Upper lobe of left lung (tissue), 6 donors: ENCODE measurements at regions not wholly inside any gene's neighbourhood (a gene's known extent, or its start where the extent isn't known, plus 50 kb on each side); places are given as distances from the start of the nearest gene placed in this dataset.

Experiments
- ATAC-seq, 2 donors: fragments of 200-7000 bp; cut with Tn5 transposase; one replicate each; pipeline ENCODE4 v1.9.1; 2022; ENCODE audit warnings: mild to moderate bottlenecking in 2 of 2, moderate library complexity in 2 of 2; ENCODE audit not compliant: low FRiP score in 2 of 2
- DNase-seq, 2 donors: peaks; one replicate each; pipeline ENCODE4 v3.0.0-alpha.2; 2019 to 2020
- H3K27ac ChIP-seq, 4 donors: fragments of 200-600 bp; sonication (generic); one replicate each; pipeline ENCODE4 v1.5.1; 2016 to 2019
- H3K27me3 ChIP-seq, 4 donors: fragments of 200-600 bp; sonication (generic); one replicate each; pipeline ENCODE4 v1.5.1; 2017 to 2019
- H3K36me3 ChIP-seq, 4 donors: fragments of 200-600 bp; sonication (generic); one replicate each; pipeline ENCODE4 v1.5.1; 2016 to 2019
- H3K4me1 ChIP-seq, 4 donors: fragments of 200-600 bp; sonication (generic); one replicate each; pipeline ENCODE4 v1.5.1; 2018 to 2019
- H3K4me3 ChIP-seq, 4 donors: fragments of 200-600 bp; sonication (generic); one replicate each; pipeline ENCODE4 v1.5.1; 2017 to 2019; ENCODE audit warnings: mild to moderate bottlenecking in 2 of 4, moderate library complexity in 1 of 4
- H3K9me3 ChIP-seq, 4 donors: fragments of 200-600 bp; sonication (generic); one replicate each; pipeline ENCODE4 v1.5.1; 2018 to 2019
- CTCF ChIP-seq, 6 experiments: fragments of 450-650 bp in 4 of 6; fragments of 200-600 bp in 2 of 6; sonication (generic) in 2 of 6; IDR thresholded peaks; one replicate each; pipeline ENCODE4 v1.5.1; 2016 to 2019; ENCODE audit warnings: antibody characterized with exemption in 6 of 6
- EP300 ChIP-seq, 4 donors: sonication (generic); formaldehyde crosslinking; IDR thresholded peaks; one replicate each; pipeline ENCODE4 v1.5.1; 2017; ENCODE audit warnings: antibody characterized with exemption in 4 of 4, control low read depth in 2 of 4
- POLR2A ChIP-seq, 4 donors: fragments of 450-650 bp; IDR thresholded peaks; one replicate each; pipeline ENCODE4 v1.5.1; 2016 to 2017; ENCODE audit warnings: antibody characterized with exemption in 4 of 4, mild to moderate bottlenecking in 2 of 4
- POLR2AphosphoS5 ChIP-seq, 2 donors: sonication (generic); formaldehyde crosslinking; IDR thresholded peaks; one replicate each; pipeline ENCODE4 v1.5.1; 2017; ENCODE audit warnings: antibody characterized with exemption in 2 of 2
- WGBS, 2 donors: methylation state at CpG; one replicate each; pipeline ENCODE4 v1.1.5; 2017 to 2018; 5-methylcytosine and 5-hydroxymethylcytosine counted together
- donor health status: DM: no; HTN: no; CAD: no; lungs with moderate emphysema.
- donor health status: DM: no; HTN: yes; CAD: no; lungs with severe emphysema.

DNA sequence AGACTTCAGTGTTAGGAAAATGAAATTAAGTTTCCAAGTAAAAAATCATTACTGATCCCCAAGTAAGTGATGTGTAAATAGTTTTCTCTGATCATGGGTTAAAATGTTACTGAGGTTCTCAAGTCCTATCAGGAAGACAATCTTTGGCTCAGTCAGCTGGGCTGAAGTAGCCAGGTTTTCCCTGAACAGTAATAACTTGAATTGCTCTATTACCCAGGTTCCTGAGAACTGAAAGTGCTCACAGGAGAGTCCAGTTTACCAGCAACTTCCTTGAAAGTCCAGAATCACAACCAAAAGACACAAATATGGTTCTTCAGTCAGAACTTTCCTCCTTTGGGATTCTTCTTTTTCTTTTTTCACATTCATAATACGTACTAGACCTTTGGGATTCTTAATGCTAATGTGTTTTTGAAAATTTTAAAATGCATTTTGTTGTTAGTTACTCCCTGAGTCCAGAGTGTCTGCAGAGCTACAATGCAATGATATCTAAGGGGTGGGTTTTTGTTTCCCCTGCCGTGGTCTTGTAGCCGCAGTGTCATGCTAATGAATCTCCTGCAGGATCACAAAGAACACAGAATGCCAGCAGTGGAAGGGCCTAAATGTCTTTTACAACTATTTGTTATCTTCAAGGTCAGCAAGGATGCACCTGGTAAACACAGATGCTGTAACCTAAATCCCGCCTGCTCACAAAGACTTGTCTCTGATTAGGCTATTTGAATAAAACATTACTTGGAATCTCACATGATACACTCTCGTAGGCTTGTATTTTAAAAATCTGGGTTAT lies 439.8 kb upstream of the NR3C2 start:
- WGBS, 2 donors, result 63 to 79% methylated on average over 5 of the region's 5 CpGs
- no peaks in the 10 kb centered on the region for H3K4me1 ChIP-seq

DNA sequence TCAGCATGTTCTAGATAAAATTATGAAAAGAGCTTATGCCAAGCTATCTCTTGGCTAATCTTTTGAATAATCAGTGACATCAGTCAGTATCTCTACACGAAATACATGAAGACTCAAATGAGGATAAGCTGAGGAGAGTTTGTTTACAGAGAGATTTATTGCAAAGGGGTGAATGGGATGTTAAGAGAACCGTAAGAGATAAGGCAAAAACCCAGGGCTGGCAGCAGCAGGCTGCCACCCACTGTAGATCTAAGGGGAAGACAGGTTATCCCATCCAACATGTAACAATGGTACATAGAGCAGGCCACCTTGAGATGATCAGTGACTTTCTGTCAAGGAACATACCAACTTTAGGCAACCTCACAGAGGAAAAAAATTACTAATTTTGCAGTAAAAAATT lies 432.1 kb upstream of the NR3C2 start:
- TF ChIP-seq CTCF (IDR thresholded peaks at IDR 0.05) (no peak), EP300 (IDR thresholded peaks at IDR 0.05) (no peak), POLR2AphosphoS5 (IDR thresholded peaks at IDR 0.05) (no peak), POLR2A (IDR thresholded peaks at IDR 0.05) (no peak)
- H3K27me3 ChIP-seq, result no peaks in the 10 kb centered on the region
- H3K27ac ChIP-seq, result no peak overlapping the region
- no peaks in the 10 kb centered on the region for H3K9me3 ChIP-seq
- H3K36me3 ChIP-seq, result no peaks in the 10 kb centered on the region
- DNase-seq, result no peak
- H3K4me3 ChIP-seq, result no peak overlapping the region
- H3K4me1 ChIP-seq, result no peaks in the 10 kb centered on the region
- ATAC-seq, result no peak
- 10 to 15% methylated on average over 2 of the region's 2 CpGs for WGBS, 2 donors

More for the DNA sequence above, 439.8 kb upstream of the NR3C2 start:
- Histone ChIP-seq H3K27ac (no peak overlapping the region), H3K9me3 (no peaks in the 10 kb centered on the region), H3K27me3 (no peaks in the 10 kb centered on the region), H3K36me3 (no peaks in the 10 kb centered on the region), H3K4me3 (no peak overlapping the region)
- no peak for DNase-seq
- TF ChIP-seq POLR2A (IDR thresholded peaks at IDR 0.05) (no peak), POLR2AphosphoS5 (IDR thresholded peaks at IDR 0.05) (no peak), EP300 (IDR thresholded peaks at IDR 0.05) (no peak), CTCF (IDR thresholded peaks at IDR 0.05) (no peak)
- ATAC-seq, result no peak

GRCh38 chr4:148868191-148868590 lies 426.0 kb upstream of the NR3C2 start:
- H3K36me3 ChIP-seq, result no peaks in the 10 kb centered on the region
- WGBS, 2 donors, result 76 to 81% methylated on average over 8 of the region's 8 CpGs
- no peak for ATAC-seq
- DNase-seq, result peak in 1 of 2 donors; percentile 5
- H3K4me1 ChIP-seq, result no peaks in the 10 kb centered on the region
- TF ChIP-seq CTCF (IDR thresholded peaks at IDR 0.05) (no peak), EP300 (IDR thresholded peaks at IDR 0.05) (no peak), POLR2AphosphoS5 (IDR thresholded peaks at IDR 0.05) (no peak), POLR2A (IDR thresholded peaks at IDR 0.05) (no peak)
- H3K9me3 ChIP-seq, result no peaks in the 10 kb centered on the region
- H3K27me3 ChIP-seq, result no peaks in the 10 kb centered on the region
- no peak overlapping the region for H3K4me3 ChIP-seq
- H3K27ac ChIP-seq, result no peak overlapping the region

GRCh38 chr4:148866666-148867065 lies 424.5 kb upstream of the NR3C2 start:
- Histone ChIP-seq H3K4me3 (no peak overlapping the region), H3K27me3 (no peaks in the 10 kb centered on the region), H3K4me1 (no peaks in the 10 kb centered on the region), H3K9me3 (no peaks in the 10 kb centered on the region), H3K36me3 (no peaks in the 10 kb centered on the region), H3K27ac (no peak overlapping the region)
- TF ChIP-seq CTCF (IDR thresholded peaks at IDR 0.05), result no peak
- TF ChIP-seq POLR2AphosphoS5 (IDR thresholded peaks at IDR 0.05), result no peak
- DNase-seq (no peak), ATAC-seq (no peak)
- WGBS, 2 donors, result 65 to 69% methylated on average over 3 of the region's 3 CpGs

DNA sequence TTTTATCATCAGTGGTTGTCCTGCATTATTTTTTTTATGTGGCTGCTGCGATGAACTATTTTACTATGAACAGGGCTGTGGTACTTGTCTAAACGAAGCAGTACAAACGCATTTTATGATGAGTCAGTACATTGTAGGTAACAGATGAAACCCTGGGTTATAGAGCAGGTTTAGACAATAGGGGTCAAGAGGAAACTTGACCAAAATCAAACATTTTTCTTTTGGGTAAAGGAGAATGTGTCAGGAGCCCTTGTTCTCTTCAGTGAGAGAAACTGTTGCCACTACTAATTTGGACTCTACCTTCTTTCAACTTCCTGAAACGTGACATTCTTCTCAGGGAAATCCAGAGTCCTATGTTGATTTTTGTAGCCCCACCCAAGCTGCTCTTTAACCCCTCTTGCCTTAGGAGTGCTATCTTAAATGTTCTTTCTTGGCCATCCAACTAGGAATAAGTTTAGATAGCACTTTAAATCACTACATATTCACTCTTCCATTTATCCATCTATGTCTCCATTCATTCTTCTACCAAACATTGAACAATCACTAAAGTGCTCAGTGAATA lies 415.8 kb upstream of the NR3C2 start:
- TF ChIP-seq POLR2AphosphoS5 (IDR thresholded peaks at IDR 0.05) (no peak), POLR2A (IDR thresholded peaks at IDR 0.05) (no peak), EP300 (IDR thresholded peaks at IDR 0.05) (no peak), CTCF (IDR thresholded peaks at IDR 0.05) (no peak)
- no peak for ATAC-seq
- 26 to 37% methylated on average over 4 of the region's 4 CpGs for WGBS, 2 donors

More for the DNA sequence above, 415.8 kb upstream of the NR3C2 start:
- H3K4me3 ChIP-seq, result no peak overlapping the region
- no peak for DNase-seq
- no peaks in the 10 kb centered on the region for H3K27me3 ChIP-seq
- H3K27ac ChIP-seq, result no peak overlapping the region
- H3K9me3 ChIP-seq, result no peaks in the 10 kb centered on the region
- no peaks in the 10 kb centered on the region for H3K36me3 ChIP-seq
- no peaks in the 10 kb centered on the region for H3K4me1 ChIP-seq
